BJ (cell line): ENCODE measurements at regions not wholly inside any gene's neighbourhood (a gene's known extent, or its start where the extent isn't known, plus 50 kb on each side); places are given as distances from the start of the nearest gene placed in this dataset.

Source experiments
- CTCF ChIA-PET: fragments of 350-600 bp; formaldehyde crosslinking; extraction: SDS; loops from one replicate; lab custom pipeline; 2021; ENCODE audit warnings: antibody characterized with exemption, inconsistent platforms; lab: Yijun Ruan, JAX
- POLR2A ChIA-PET: fragments of 300-600 bp; sonication (Branson Sonifier 250); formaldehyde crosslinking; extraction: SDS; loops from one replicate; lab custom pipeline; 2021; ENCODE audit warnings: antibody characterized with exemption; lab: Charles Lee
- DNase-seq: peaks from one replicate; pipeline ENCODE4 v3.0.0-alpha.2; 2011; ENCODE audit warnings: low read depth
- H3K27me3 ChIP-seq: 2 replicates; pipeline ENCODE4 v1.6.0; 2011; ENCODE audit warnings: low read length; ENCODE audit not compliant: control insufficient read depth, insufficient read depth
- H3K36me3 ChIP-seq: 2 replicates; pipeline ENCODE4 v1.5.1; 2011; ENCODE audit warnings: low read length; ENCODE audit not compliant: control insufficient read depth, insufficient read depth
- H3K4me3 ChIP-seq: 2 replicates; pipeline ENCODE4 v1.5.1; 2011; ENCODE audit warnings: low read depth, mild to moderate bottlenecking, control low read depth, low read length
- CTCF ChIP-seq: IDR thresholded peaks from 2 replicates; pipeline ENCODE4 v1.5.1; 2011; ENCODE audit warnings: low read depth, mild to moderate bottlenecking, control low read depth, inconsistent platforms, low read length, moderate library complexity; ENCODE audit not compliant: insufficient read depth

DNA sequence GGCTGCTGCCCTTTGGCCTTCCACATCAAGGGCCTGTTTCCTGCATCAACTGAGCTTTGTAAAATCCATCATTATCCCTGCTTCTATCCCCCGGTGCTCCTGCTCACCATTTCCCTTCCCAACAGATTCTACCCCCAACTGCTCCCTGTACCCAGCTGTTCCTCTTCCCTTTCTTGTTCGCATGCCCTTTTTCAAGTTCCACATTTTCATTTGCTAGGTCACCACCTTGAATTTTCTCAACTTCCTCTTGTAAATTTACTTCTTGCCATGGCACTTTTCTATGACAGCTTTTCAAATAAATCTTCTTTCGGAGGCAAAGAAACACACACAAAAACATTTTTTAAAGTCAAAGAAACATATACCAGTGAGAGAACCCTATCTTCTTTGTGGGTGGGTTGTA is 330.5 kb upstream of the ADGRL2 start:
- Histone ChIP-seq H3K36me3 (no peaks in the 10 kb centered on the region), H3K27me3 (no peaks in the 10 kb centered on the region), H3K4me3 (no peak overlapping the region)
- no peak for TF ChIP-seq CTCF
- DNase-seq: no peak
- POLR2A ChIA-PET: no interaction called here
- CTCF ChIA-PET: no interaction called here

- CTCF ChIA-PET: no interaction called here
- DNase-seq: no peak
- H3K36me3 ChIP-seq: no peaks in the 10 kb centered on the region
- TF ChIP-seq CTCF: no peak
- no peak overlapping the region for H3K4me3 ChIP-seq
- POLR2A ChIA-PET: no interaction called here
- no peaks in the 10 kb centered on the region for H3K27me3 ChIP-seq
These were observed 333.4 kb upstream of the ADGRL2 start for GRCh38 chr1:81467383-81467782.

GRCh38 chr1:81466961-81467360 is 333.8 kb upstream of the ADGRL2 start:
- ChIA-PET POLR2A (interaction anchor here (0.7 kb wide), 1 partner anchor 12 kb away, joined by 5 read pairs; no protein-coding TSS in a partner anchor), CTCF (no interaction called here)
- no peak for DNase-seq
- no peak for TF ChIP-seq CTCF
- Histone ChIP-seq H3K4me3 (no peak overlapping the region), H3K36me3 (no peaks in the 10 kb centered on the region), H3K27me3 (no peaks in the 10 kb centered on the region)

DNA sequence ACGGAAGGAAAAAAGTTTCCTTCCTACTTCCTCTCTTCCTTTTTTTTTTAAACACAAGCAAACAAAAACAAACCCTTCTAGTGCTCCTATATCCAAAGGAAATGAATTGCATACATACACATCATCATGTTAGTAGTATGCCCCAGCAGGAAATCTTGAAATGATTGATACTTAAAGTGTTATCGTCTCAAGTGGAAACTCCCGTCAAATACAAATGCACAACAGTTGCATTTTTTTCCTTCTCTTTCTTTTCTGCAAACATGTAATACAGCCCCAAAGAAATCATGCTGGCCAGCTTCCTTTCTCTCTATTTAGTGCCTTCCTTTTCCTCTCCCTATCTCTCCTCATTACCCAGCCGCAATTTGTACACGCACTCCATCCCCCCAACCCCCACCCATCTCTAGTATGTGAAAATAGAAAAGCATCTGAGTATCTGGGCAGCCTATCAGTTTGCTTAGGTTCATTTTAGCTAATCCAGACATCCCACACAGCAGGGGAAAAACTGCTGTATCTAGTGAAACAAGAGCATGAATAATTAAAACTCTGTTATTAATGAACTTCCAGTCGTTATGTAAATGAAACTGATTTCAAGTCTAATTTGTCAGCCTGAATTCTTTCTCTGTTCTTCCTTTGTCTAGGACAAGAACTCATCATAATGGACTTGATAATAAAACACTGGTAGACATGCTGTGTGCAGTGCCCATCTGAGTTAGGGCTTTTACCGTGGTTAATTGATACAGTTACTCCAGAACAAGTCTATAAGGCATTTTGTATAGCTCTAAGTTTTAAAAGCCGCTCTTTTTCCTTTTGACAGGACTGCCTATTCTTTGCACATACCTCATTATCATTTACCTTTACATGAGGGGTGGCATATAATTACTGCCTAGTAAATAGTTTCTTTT is 336.5 kb upstream of the ADGRL2 start:
- no peaks in the 10 kb centered on the region for H3K27me3 ChIP-seq
- H3K4me3 ChIP-seq: no peak overlapping the region
- CTCF ChIA-PET: no interaction called here
- no peak for DNase-seq
- H3K36me3 ChIP-seq: no peaks in the 10 kb centered on the region
- POLR2A ChIA-PET: no interaction called here
- no peak for TF ChIP-seq CTCF

- DNase-seq: no peak
- ChIA-PET CTCF (no interaction called here), POLR2A (no interaction called here)
- Histone ChIP-seq H3K27me3 (no peaks in the 10 kb centered on the region), H3K4me3 (no peak overlapping the region), H3K36me3 (no peaks in the 10 kb centered on the region)
- no peak for TF ChIP-seq CTCF
These were observed 341.7 kb upstream of the ADGRL2 start for GRCh38 chr1:81459043-81459442.
